Heart right ventricle (tissue), 16 donors: ENCODE measurements at regions not wholly inside any gene's neighbourhood (a gene's known extent, or its start where the extent isn't known, plus 50 kb on each side); places are given as distances from the start of the nearest gene placed in this dataset.

ENCODE experiments used
- ATAC-seq, 8 donors: fragments of 200-7000 bp; cut with Tn5 transposase; one replicate each; pipeline ENCODE4 v1.9.1; 2020; ENCODE audit warnings: mild to moderate bottlenecking in 8 of 8, moderate library complexity in 8 of 8, moderate number of reproducible peaks in 1 of 8
- DNase-seq, 2 donors: peaks; one replicate each; pipeline ENCODE4 v3.0.0-alpha.2; 2020
- H3K27ac ChIP-seq, 10 donors: fragments of 200-600 bp; sonication (generic) in 2 of 10; one replicate each; pipeline versions ENCODE4 v1.5.0 to v1.8.0; 2020 to 2022; ENCODE audit warnings: mild to moderate bottlenecking in 3 of 10
- H3K27me3 ChIP-seq, 7 donors: fragments of 200-600 bp; one replicate each; pipeline ENCODE4 v1.8.0; 2021 to 2022; ENCODE audit warnings: mild to moderate bottlenecking in 2 of 7
- H3K36me3 ChIP-seq, 9 donors: fragments of 200-600 bp; sonication (generic) in 1 of 9; one replicate each; pipeline versions ENCODE4 v1.5.0 to v1.8.0; 2020 to 2022; ENCODE audit warnings: mild to moderate bottlenecking in 2 of 9
- H3K4me1 ChIP-seq, 9 donors: fragments of 200-600 bp; sonication (generic) in 1 of 9; one replicate each; pipeline versions ENCODE4 v1.5.0 to v1.8.0; 2020 to 2022; ENCODE audit warnings: mild to moderate bottlenecking in 4 of 9
- H3K4me3 ChIP-seq, 10 donors: fragments of 200-600 bp; sonication (generic) in 2 of 10; one replicate each; pipeline versions ENCODE4 v1.5.0 to v1.8.0; 2020 to 2022; ENCODE audit warnings: mild to moderate bottlenecking in 7 of 10, moderate library complexity in 2 of 10
- H3K9me3 ChIP-seq, 11 donors: fragments of 200-600 bp in 10 of 11; sonication (generic) in 2 of 11; one replicate each; pipeline versions ENCODE4 v1.5.0 to v1.8.0; 2013 to 2022; ENCODE audit warnings: mild to moderate bottlenecking in 2 of 11, control low read depth in 1 of 11, moderate library complexity in 1 of 11
- WGBS, 2 donors: extraction: QIAGEN DNeasy Blood & Tissue Kit; methylation state at CpG; one replicate each; pipeline ENCODE4 v1.1.7; 2013; ENCODE audit warnings: inconsistent platforms in 1 of 2; 5-methylcytosine and 5-hydroxymethylcytosine counted together
- intact Hi-C, 10 donors: fragments of 100-400 bp; cut with DNase I; formaldehyde crosslinking; loops; one replicate each; pipeline versions ENCODE4 v1.11.1 to v1.14.2; 2022
- TF ChIP-seq, protein P1 (sequence below), 9 donors: fragments of 200-600 bp; sonication (generic) in 2 of 9; IDR thresholded peaks; one replicate each; pipeline versions ENCODE4 v1.5.0 to v1.8.0; 2021 to 2022; ENCODE audit warnings: antibody characterized with exemption in 9 of 9, mild to moderate bottlenecking in 5 of 9, moderate library complexity in 1 of 9
- donor health status: Arrhythmogenic right ventricular cardiomyopathy.
- donor health status: ischemic (EF 13 %, LVEDD 7.1; RV severe dilation, severe dysfunction).
- donor health status: healthy with polysubstance abuse.
- donor health status: DM: no; HTN: yes; CAD: no.
- donor health status: DM: no; HTN: no; CAD: no.
- donor health status: ischemic (EF 25% LVEDD 6.9; RV normal size, moderate dysfunction).
- donor health status: ischemic (EF 25% LVEDD 5.7; RV mildly dilated, moderate dysfunction).
- donor health status: healthy.
- donor health status: DM: yes; HTN: yes; CAD: no.
- donor health status: Ischemic cardiomyopathy.
- donor health status: ischemic (EF 35%, LVEDD 5.7; RV mildly dilated, moderate dysfunction).
- donor health status: nonischemic (EF 11% LVEDD 7.7; RV severe dilation, severe dysfunction).
- donor health status: DM: yes; HTN: yes; CAD: no.
- donor health status: PGD.
- donor health status: ischemic (EF 29% LVEDD 5.4; RV normal size, mild dysfunction).
- donor health status: nonischemic (EF 23%, LVEDD 6.1; RV moderate dilation, normal function).

DNA sequence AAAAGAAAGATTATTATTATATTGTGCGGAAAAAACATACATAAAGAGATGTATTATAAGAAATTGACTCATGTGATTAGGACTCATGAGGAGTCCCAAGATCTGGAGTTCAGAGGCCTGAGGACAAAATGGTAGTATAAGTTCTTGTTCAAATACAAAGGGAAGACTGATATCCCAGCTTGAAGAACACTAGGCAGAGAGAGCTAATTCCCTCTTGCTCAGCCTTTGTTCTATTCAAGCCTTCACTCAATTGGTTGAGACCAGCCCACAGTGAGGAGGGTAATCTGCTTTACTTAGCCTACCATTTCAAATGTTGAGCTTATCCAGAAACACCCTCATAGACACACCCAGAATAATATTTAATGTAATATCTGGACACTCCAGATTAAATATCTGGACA, 1683.8 kb downstream of the REEP3 start:
- no peak for ATAC-seq
- no peak for DNase-seq
- Histone ChIP-seq H3K27ac (no peak overlapping the region), H3K36me3 (no peaks in the 10 kb centered on the region), H3K4me1 (no peaks in the 10 kb centered on the region), H3K27me3 (no peaks in the 10 kb centered on the region), H3K4me3 (no peak overlapping the region), H3K9me3 (no peaks in the 10 kb centered on the region)
- 94 to 100% methylated on average over 1 of the region's 1 CpG for WGBS, 2 donors
- TF ChIP-seq, protein P1, sequence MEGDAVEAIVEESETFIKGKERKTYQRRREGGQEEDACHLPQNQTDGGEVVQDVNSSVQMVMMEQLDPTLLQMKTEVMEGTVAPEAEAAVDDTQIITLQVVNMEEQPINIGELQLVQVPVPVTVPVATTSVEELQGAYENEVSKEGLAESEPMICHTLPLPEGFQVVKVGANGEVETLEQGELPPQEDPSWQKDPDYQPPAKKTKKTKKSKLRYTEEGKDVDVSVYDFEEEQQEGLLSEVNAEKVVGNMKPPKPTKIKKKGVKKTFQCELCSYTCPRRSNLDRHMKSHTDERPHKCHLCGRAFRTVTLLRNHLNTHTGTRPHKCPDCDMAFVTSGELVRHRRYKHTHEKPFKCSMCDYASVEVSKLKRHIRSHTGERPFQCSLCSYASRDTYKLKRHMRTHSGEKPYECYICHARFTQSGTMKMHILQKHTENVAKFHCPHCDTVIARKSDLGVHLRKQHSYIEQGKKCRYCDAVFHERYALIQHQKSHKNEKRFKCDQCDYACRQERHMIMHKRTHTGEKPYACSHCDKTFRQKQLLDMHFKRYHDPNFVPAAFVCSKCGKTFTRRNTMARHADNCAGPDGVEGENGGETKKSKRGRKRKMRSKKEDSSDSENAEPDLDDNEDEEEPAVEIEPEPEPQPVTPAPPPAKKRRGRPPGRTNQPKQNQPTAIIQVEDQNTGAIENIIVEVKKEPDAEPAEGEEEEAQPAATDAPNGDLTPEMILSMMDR (IDR thresholded peaks at IDR 0.05): no peak
- intact Hi-C loops: no loop called here

DNA sequence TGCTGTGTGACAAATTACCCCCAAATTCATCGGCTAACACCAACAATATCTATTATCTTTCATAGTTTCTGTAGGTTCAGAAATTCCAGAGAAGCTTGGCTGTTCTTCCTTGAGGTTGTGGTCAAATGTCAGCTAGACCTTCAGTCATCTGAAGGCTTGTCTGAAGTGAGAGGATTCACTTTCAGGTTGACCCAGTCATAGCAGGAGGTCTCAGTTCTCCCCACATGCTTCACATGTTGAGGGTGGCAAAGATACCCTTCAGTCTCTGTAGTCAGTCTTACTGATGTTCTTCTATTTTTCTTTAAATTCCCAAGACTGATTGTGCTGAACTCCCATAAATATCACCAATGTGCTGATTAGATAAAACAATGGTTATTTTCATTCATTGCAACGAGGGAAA, 1692.0 kb downstream of the REEP3 start:
- Histone ChIP-seq H3K27ac (no peak overlapping the region), H3K4me3 (no peak overlapping the region), H3K9me3 (peaks cover 0 to 7% (median 0%) of the 10 kb centered on the region in 11 donors), H3K36me3 (no peaks in the 10 kb centered on the region), H3K27me3 (no peaks in the 10 kb centered on the region), H3K4me1 (no peaks in the 10 kb centered on the region)
- WGBS, 2 donors: 76 to 81% methylated on average over 2 of the region's 2 CpGs
- intact Hi-C loops: no loop called here
- TF ChIP-seq, protein P1 (IDR thresholded peaks at IDR 0.05): no peak
- DNase-seq (no peak), ATAC-seq (no peak)

DNA sequence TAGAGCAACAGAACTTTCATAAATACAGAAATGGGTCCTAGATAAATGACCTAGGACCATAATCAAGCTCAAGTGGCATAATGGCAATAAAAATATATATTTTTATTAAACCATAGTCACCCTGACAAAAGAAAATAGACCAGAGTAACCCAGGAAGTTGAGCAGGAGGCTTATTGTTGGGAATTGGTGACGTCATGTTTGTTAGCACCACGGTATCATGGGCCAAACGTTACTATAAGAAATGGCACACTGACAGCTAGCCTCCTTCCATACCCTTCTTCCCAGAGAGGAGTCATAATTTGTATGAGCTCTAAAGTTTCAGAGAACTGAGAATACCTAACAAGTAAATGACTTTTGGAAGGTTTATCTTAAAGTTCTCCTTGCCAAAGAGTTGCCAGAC, 1698.2 kb downstream of the REEP3 start:
- Histone ChIP-seq H3K27ac (no peak overlapping the region), H3K4me1 (no peaks in the 10 kb centered on the region), H3K27me3 (no peaks in the 10 kb centered on the region), H3K9me3 (peaks cover 0 to 3% (median 0%) of the 10 kb centered on the region in 11 donors), H3K4me3 (no peak overlapping the region), H3K36me3 (no peaks in the 10 kb centered on the region)
- intact Hi-C loops: no loop called here
- TF ChIP-seq, protein P1 (IDR thresholded peaks at IDR 0.05): no peak
- DNase-seq: no peak
- no peak for ATAC-seq
- WGBS, 2 donors: 80 to 84% methylated on average over 3 of the region's 3 CpGs

DNA sequence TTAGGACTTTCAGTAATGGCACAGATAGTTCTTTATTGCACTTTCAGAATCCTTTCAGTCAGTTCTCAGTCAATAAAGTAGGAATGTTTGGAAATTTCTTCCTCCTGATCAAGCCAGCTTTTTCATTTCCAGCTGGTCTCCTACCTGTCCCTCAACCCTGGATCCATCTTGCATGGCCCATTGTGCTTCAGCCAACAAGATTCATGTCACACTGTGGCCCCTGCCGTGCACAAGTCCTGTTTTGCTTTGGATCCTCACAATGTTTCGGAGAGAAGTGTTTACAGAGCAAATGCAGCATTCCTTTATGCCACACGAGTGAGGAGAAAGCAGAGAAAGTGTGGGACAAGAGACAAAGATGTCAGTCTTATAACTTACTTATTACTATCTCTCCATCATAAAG, 1694.7 kb upstream of the LRRTM3 start:
- 52 to 53% methylated on average over 3 of the region's 3 CpGs for WGBS, 2 donors
- TF ChIP-seq, protein P1 (IDR thresholded peaks at IDR 0.05): no peak
- intact Hi-C loops: no loop called here
- Histone ChIP-seq H3K4me3 (no peak overlapping the region), H3K4me1 (no peaks in the 10 kb centered on the region), H3K27me3 (no peaks in the 10 kb centered on the region), H3K9me3 (peaks cover 0 to 4% (median 0%) of the 10 kb centered on the region in 11 donors), H3K27ac (no peak overlapping the region), H3K36me3 (no peaks in the 10 kb centered on the region)
- DNase-seq (no peak), ATAC-seq (no peak)

DNA sequence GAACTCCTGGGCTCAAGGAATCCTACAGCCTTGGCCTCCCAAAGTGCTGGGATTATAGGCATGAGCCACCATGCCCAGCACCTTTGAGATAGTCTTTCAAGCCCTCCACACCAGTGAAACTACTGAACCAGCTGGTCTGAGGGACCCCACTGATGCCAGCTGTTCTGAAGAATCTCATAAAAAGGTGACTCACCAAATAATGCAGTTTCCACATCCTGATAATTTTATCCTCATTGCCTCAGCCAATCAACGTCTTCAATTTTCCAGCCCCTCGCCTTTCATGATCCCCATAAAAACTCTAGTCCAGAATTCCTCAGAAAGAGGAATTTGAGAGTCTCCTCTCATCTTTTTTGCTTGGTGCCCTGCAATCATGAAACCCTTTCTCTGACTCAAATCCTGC, 1691.6 kb upstream of the LRRTM3 start:
- ATAC-seq: no peak

More for the DNA sequence above, 1691.6 kb upstream of the LRRTM3 start:
- no peak overlapping the region for H3K4me3 ChIP-seq
- H3K4me1 ChIP-seq: no peaks in the 10 kb centered on the region
- no peak overlapping the region for H3K27ac ChIP-seq
- no peak for DNase-seq
- intact Hi-C loops: no loop called here
- no peaks in the 10 kb centered on the region for H3K9me3 ChIP-seq
- TF ChIP-seq, protein P1 (IDR thresholded peaks at IDR 0.05): no peak
- H3K36me3 ChIP-seq: no peaks in the 10 kb centered on the region
- WGBS, 2 donors: 90% methylated on average over 2 of the region's 2 CpGs
- H3K27me3 ChIP-seq: no peaks in the 10 kb centered on the region
